SK-N-SH (cell line): ENCODE measurements at regions not wholly inside any gene's neighbourhood (a gene's known extent, or its start where the extent isn't known, plus 50 kb on each side); places are given as distances from the start of the nearest gene placed in this dataset.

Experiments
- CTCF ChIP-seq: fragments of 200-600 bp; sonication (generic); IDR thresholded peaks from 2 replicates; pipeline ENCODE4 v1.6.1; 2017; ENCODE audit warnings: antibody characterized with exemption, mild to moderate bottlenecking, moderate library complexity
- YY1 ChIP-seq: IDR thresholded peaks from 2 replicates; pipeline ENCODE4 v1.4.0; 2012; ENCODE audit warnings: low read depth, mild to moderate bottlenecking

- TF ChIP-seq YY1 (no peak), CTCF (no peak)
Observed at GRCh38 chr22:48857202-48857805, 970.4 kb downstream of the BRD1 start.
